CD14-positive monocyte (primary cell): ENCODE measurements at regions not wholly inside any gene's neighbourhood (a gene's known extent, or its start where the extent isn't known, plus 50 kb on each side); places are given as distances from the start of the nearest gene placed in this dataset.

Experiments
- DNase-seq, 3 donors: peaks; one replicate each; pipeline ENCODE4 v3.0.0-alpha.2; 2011 to 2022
- H2AFZ ChIP-seq: 2 replicates; pipeline ENCODE4 v1.6.0; 2012; ENCODE audit warnings: mild to moderate bottlenecking, low read depth, low read length, inconsistent platforms; ENCODE audit not compliant: insufficient read depth, poor library complexity, severe bottlenecking
- H3K27ac ChIP-seq, 2 donors: 1 replicate in 1 of 2; 2 replicates in 1 of 2; pipeline ENCODE4 v1.5.1; 2012 to 2013; ENCODE audit warnings: low read length in 2 of 2, control low read depth in 1 of 2, inconsistent platforms in 1 of 2, low read depth in 1 of 2, mild to moderate bottlenecking in 1 of 2
- H3K27me3 ChIP-seq, 2 donors: one replicate each; pipeline versions ENCODE4 v1.6.0 to v1.6.1; 2011 to 2013; ENCODE audit warnings: low read length in 2 of 2; ENCODE audit not compliant: control insufficient read depth in 2 of 2, insufficient read depth in 2 of 2
- H3K36me3 ChIP-seq, 2 donors: replicated peaks in 1 of 2; 1 replicate in 1 of 2; 2 replicates in 1 of 2; pipeline versions ENCODE4 v1.5.1 to v1.6.1; 2012 to 2013; ENCODE audit warnings: low read length in 2 of 2, control low read depth in 1 of 2, inconsistent platforms in 1 of 2, mild to moderate bottlenecking in 1 of 2; ENCODE audit not compliant: insufficient read depth in 2 of 2, control insufficient read depth in 1 of 2
- H3K4me1 ChIP-seq, 2 donors: 1 replicate in 1 of 2; 2 replicates in 1 of 2; pipeline versions ENCODE4 v1.5.1 to v1.6.1; 2012 to 2013; ENCODE audit warnings: low read length in 2 of 2, control low read depth in 1 of 2, inconsistent platforms in 1 of 2, mild to moderate bottlenecking in 1 of 2, moderate library complexity in 1 of 2; ENCODE audit not compliant: insufficient read depth in 2 of 2, control insufficient read depth in 1 of 2
- H3K4me2 ChIP-seq: replicated peaks from 2 replicates; pipeline ENCODE3; 2012; ENCODE audit warnings: low read length, moderate library complexity, mild to moderate bottlenecking; ENCODE audit not compliant: poor library complexity, severe bottlenecking; ENCODE audit errors: extremely low read depth
- H3K4me3 ChIP-seq, 3 experiments: fragments of 200-600 bp in 1 of 3; sonication (generic) in 1 of 3; replicated peaks in 1 of 3; 1 replicate in 2 of 3; 2 replicates in 1 of 3; pipeline ENCODE4 v1.5.1; 2011 to 2013; ENCODE audit warnings: low read length in 3 of 3, mild to moderate bottlenecking in 3 of 3, control low read depth in 2 of 3, low read depth in 2 of 3, inconsistent platforms in 1 of 3, moderate library complexity in 1 of 3
- H3K79me2 ChIP-seq: 2 replicates; pipeline ENCODE4 v1.6.0; 2012; ENCODE audit warnings: mild to moderate bottlenecking, control low read depth, inconsistent platforms, low read length, moderate library complexity; ENCODE audit not compliant: insufficient read depth
- H3K9ac ChIP-seq: 2 replicates; pipeline ENCODE4 v1.6.0; 2017; ENCODE audit warnings: low read length, mild to moderate bottlenecking; ENCODE audit not compliant: insufficient read depth, poor library complexity, severe bottlenecking
- H3K9me3 ChIP-seq, 2 donors: replicated peaks in 1 of 2; 1 replicate in 1 of 2; 2 replicates in 1 of 2; pipeline versions ENCODE4 v1.5.1 to v1.6.1; 2012 to 2013; ENCODE audit warnings: low read length in 2 of 2, control low read depth in 1 of 2; ENCODE audit not compliant: control insufficient read depth in 1 of 2, insufficient read depth in 1 of 2
- H4K20me1 ChIP-seq: 2 replicates; pipeline ENCODE4 v1.6.0; 2012; ENCODE audit warnings: mild to moderate bottlenecking, low read length, control low read depth, moderate library complexity; ENCODE audit not compliant: insufficient read depth
- H3K27ac Mint-ChIP-seq, 7 donors: one replicate each; pipeline ENCODE4 v1.8.0; 2020; ENCODE audit warnings: mild to moderate bottlenecking in 7 of 7, mixed read lengths in 7 of 7, moderate library complexity in 6 of 7, inconsistent platforms in 2 of 7
- H3K27me3 Mint-ChIP-seq, 3 donors: one replicate each; pipeline ENCODE4 v1.8.0; 2021 to 2022; ENCODE audit warnings: low read depth in 3 of 3, mild to moderate bottlenecking in 3 of 3, mixed read lengths in 3 of 3, moderate library complexity in 3 of 3, inconsistent platforms in 1 of 3
- H3K36me3 Mint-ChIP-seq, 2 donors: one replicate each; pipeline ENCODE4 v1.8.0; 2020; ENCODE audit warnings: mixed read lengths in 2 of 2, inconsistent platforms in 1 of 2, mild to moderate bottlenecking in 1 of 2
- H3K4me1 Mint-ChIP-seq: one replicate; pipeline ENCODE4 v1.8.0; 2020; ENCODE audit warnings: mild to moderate bottlenecking, mixed read lengths
- H3K4me3 Mint-ChIP-seq, 2 donors: one replicate each; pipeline ENCODE4 v1.8.0; 2020; ENCODE audit warnings: mild to moderate bottlenecking in 2 of 2, mixed read lengths in 2 of 2, moderate library complexity in 1 of 2
- H3K9me3 Mint-ChIP-seq, 7 donors: one replicate each; pipeline ENCODE4 v1.8.0; 2020 to 2022; ENCODE audit warnings: mixed read lengths in 7 of 7, mild to moderate bottlenecking in 6 of 7, moderate library complexity in 6 of 7, inconsistent platforms in 2 of 7
- WGBS: methylation state at CpG from one replicate; pipeline ENCODE4 v1.1.5; 2013; ENCODE audit warnings: missing lambda C conversion rate; ENCODE audit not compliant: insufficient coverage; 5-methylcytosine and 5-hydroxymethylcytosine counted together
- intact Hi-C, 2 donors: fragments of 100-400 bp; cut with micrococcal nuclease; formaldehyde crosslinking; loops; one replicate each; pipeline versions ENCODE4 v1.15.0 to v1.15.1; 2023
- TF ChIP-seq, protein P1 (sequence below): fragments of 200-600 bp; IDR thresholded peaks from one replicate; pipeline ENCODE4 v1.8.0; 2022; ENCODE audit warnings: antibody characterized with exemption, mild to moderate bottlenecking

DNA sequence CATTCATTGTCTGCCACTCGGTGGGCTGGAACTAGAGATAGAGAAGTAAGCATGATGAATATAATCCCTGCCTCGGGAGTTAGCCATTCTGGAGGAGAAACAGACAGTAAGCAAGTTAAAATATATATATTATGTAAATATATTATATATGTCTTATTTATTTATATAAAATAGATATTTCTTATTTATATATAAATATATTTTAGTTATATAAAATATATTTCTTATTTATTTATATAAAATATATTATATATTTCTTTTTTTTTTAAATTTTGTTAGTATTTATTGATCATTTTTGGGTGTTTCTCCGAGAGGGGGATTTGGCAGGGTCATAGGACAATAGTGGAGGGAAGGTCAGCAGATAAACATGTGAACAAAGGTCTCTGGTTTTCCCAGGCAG is 78.1 kb upstream of the TBX5 start:
- H3K79me2 ChIP-seq, result no peaks in the 10 kb centered on the region
- H3K27me3 ChIP-seq, result peaks cover 36 to 40% of the 10 kb centered on the region in 2 donors
- no peak overlapping the region for H3K27ac ChIP-seq
- H3K9ac ChIP-seq, result no peak overlapping the region
- peaks cover 2 to 17% (median 7%) of the 10 kb centered on the region in 7 donors for H3K9me3 Mint-ChIP-seq
- peaks cover 33 to 41% (median 40%) of the 10 kb centered on the region in 3 donors for H3K27me3 Mint-ChIP-seq
- WGBS, result no CpG with 5 or more reads among the region's 3 CpGs
- no peak overlapping the region for H3K4me3 ChIP-seq
- H2AFZ ChIP-seq, result no peak overlapping the region
- intact Hi-C loops, result no loop called here
- DNase-seq, result no peak
- H3K4me2 ChIP-seq, result no peak overlapping the region
- H3K4me3 Mint-ChIP-seq, result no peak overlapping the region
- TF ChIP-seq, protein P1, sequence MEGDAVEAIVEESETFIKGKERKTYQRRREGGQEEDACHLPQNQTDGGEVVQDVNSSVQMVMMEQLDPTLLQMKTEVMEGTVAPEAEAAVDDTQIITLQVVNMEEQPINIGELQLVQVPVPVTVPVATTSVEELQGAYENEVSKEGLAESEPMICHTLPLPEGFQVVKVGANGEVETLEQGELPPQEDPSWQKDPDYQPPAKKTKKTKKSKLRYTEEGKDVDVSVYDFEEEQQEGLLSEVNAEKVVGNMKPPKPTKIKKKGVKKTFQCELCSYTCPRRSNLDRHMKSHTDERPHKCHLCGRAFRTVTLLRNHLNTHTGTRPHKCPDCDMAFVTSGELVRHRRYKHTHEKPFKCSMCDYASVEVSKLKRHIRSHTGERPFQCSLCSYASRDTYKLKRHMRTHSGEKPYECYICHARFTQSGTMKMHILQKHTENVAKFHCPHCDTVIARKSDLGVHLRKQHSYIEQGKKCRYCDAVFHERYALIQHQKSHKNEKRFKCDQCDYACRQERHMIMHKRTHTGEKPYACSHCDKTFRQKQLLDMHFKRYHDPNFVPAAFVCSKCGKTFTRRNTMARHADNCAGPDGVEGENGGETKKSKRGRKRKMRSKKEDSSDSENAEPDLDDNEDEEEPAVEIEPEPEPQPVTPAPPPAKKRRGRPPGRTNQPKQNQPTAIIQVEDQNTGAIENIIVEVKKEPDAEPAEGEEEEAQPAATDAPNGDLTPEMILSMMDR, result no peak
- no peaks in the 10 kb centered on the region for H3K36me3 ChIP-seq
- H3K27ac Mint-ChIP-seq, result no peak overlapping the region
- no peaks in the 10 kb centered on the region for H3K4me1 ChIP-seq
- no peaks in the 10 kb centered on the region for H3K4me1 Mint-ChIP-seq
- peaks cover 0 to 11% of the 10 kb centered on the region in 2 donors for H3K9me3 ChIP-seq
- no peaks in the 10 kb centered on the region for H4K20me1 ChIP-seq
- H3K36me3 Mint-ChIP-seq, result no peaks in the 10 kb centered on the region

DNA sequence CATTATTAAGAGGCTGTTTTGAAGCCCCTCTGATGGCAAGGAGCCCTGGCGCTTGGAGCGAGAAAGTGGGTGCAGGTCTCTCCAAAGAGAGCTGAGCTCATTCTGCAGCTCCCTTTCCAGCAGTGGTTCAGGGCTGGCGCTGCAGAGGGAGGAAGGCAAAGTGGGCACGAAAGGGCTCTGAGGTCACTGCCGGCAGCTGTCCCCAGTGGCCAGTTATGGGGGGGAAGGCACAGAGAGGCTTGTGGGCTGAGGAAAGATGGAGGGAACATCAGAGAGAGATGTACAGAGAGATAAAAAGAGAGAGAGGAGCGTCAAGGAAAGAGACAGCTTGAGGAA is 75.2 kb upstream of the TBX5 start:
- Histone ChIP-seq H3K36me3 (no peaks in the 10 kb centered on the region), H3K4me2 (no peak overlapping the region), H3K4me3 (no peak overlapping the region), H3K27me3 (peaks cover 53 to 59% of the 10 kb centered on the region in 2 donors), H3K4me1 (no peaks in the 10 kb centered on the region), H4K20me1 (no peaks in the 10 kb centered on the region), H3K9me3 (peaks cover 0 to 11% of the 10 kb centered on the region in 2 donors), H3K27ac (no peak overlapping the region), H3K9ac (no peak overlapping the region), H2AFZ (no peak overlapping the region), H3K79me2 (no peaks in the 10 kb centered on the region)
- H3K9me3 Mint-ChIP-seq, result peaks cover 2 to 17% (median 7%) of the 10 kb centered on the region in 7 donors
- intact Hi-C loops, result no loop called here
- no peaks in the 10 kb centered on the region for H3K36me3 Mint-ChIP-seq
- peaks cover 48 to 63% (median 55%) of the 10 kb centered on the region in 3 donors for H3K27me3 Mint-ChIP-seq
- H3K4me1 Mint-ChIP-seq, result no peaks in the 10 kb centered on the region
- no peak overlapping the region for H3K27ac Mint-ChIP-seq
- TF ChIP-seq, protein P1, result no peak
- 8% methylated on average over 6 of the region's 6 CpGs for WGBS
- H3K4me3 Mint-ChIP-seq, result peak overlapping the region in 1 of 2 donors; percentile 74
- DNase-seq, result no peak
